ENCODE measurements at regions not wholly inside any gene's neighbourhood (a gene's known extent, or its start where the extent isn't known, plus 50 kb on each side); places are given as distances from the start of the nearest gene placed in this dataset.

- H3K4me3 ChIP-seq (ENCODE audit: control insufficient read depth in 2 of 3, extremely low read depth in 1 of 3, insufficient read depth in 2 of 3, low read depth in 1 of 3, low read length in 3 of 3), result no peak overlapping the region
- H2AFZ ChIP-seq (ENCODE audit: control insufficient read depth, low read length), result no peak overlapping the region
- no peaks in the 10 kb centered on the region for H3K9me1 ChIP-seq (ENCODE audit: control insufficient read depth, extremely low read depth, insufficient read depth, low read length)
- H3K4me1 ChIP-seq (ENCODE audit: control insufficient read depth, extremely low read depth, insufficient read depth, low read length), result no peaks in the 10 kb centered on the region
- no peaks in the 10 kb centered on the region for H3K27me3 ChIP-seq (ENCODE audit: control insufficient read depth, extremely low read depth, insufficient read depth, low read length)
- H3K36me3 ChIP-seq (ENCODE audit: control insufficient read depth in 2 of 2, extremely low read depth in 1 of 2, insufficient read depth in 2 of 2, low read length in 2 of 2), result no peaks in the 10 kb centered on the region
- dilution Hi-C loops (cut with MboI; ENCODE audit: extremely low pct_ligation_motif_present, low sequenced_read_pairs), result no loop called here
- DNase-seq (ENCODE audit: low read depth, low spot score) (no peak), FAIRE-seq (no peak)
- H3K79me2 ChIP-seq (ENCODE audit: control insufficient read depth, insufficient read depth, low read length), result no peaks in the 10 kb centered on the region
- H3K9me3 ChIP-seq (ENCODE audit: control insufficient read depth, low read depth, low read length), result no peaks in the 10 kb centered on the region
- TF ChIP-seq EZH2 (IDR thresholded peaks at IDR 0.05; ENCODE audit: low read length) (no peak), CTCF (optimal IDR thresholded peaks at IDR 0.05 in 1 of 3, IDR thresholded peaks at IDR 0.05 in 1 of 3, conservative IDR thresholded peaks at IDR 0.05 in 1 of 3; ENCODE audit: extremely low read depth in 1 of 3, insufficient read depth in 2 of 3, low read length in 3 of 3) (no peak)
- H3K27ac ChIP-seq (ENCODE audit: control insufficient read depth, insufficient read depth, low read length), result no peak overlapping the region
- no peak overlapping the region for H3K9ac ChIP-seq (ENCODE audit: control insufficient read depth, extremely low read depth, insufficient read depth, low read length)
- no peak overlapping the region for H3K4me2 ChIP-seq (ENCODE audit: control insufficient read depth, extremely low read depth, insufficient read depth, low read depth, low read length)
- no peaks in the 10 kb centered on the region for H4K20me1 ChIP-seq (ENCODE audit: control insufficient read depth, extremely low read depth, insufficient read depth, low read length)
These were observed 427.4 kb downstream of the NDFIP2 start for GRCh38 chr13:79908381-79908780.

GRCh38 chr13:79907527-79907926, 426.6 kb downstream of the NDFIP2 start:
- H3K36me3 ChIP-seq (ENCODE audit: control insufficient read depth in 2 of 2, extremely low read depth in 1 of 2, insufficient read depth in 2 of 2, low read length in 2 of 2), result no peaks in the 10 kb centered on the region
- no peak overlapping the region for H3K4me2 ChIP-seq (ENCODE audit: control insufficient read depth, extremely low read depth, insufficient read depth, low read depth, low read length)
- H3K79me2 ChIP-seq (ENCODE audit: control insufficient read depth, insufficient read depth, low read length), result no peaks in the 10 kb centered on the region
- no peak overlapping the region for H2AFZ ChIP-seq (ENCODE audit: control insufficient read depth, low read length)
- FAIRE-seq (no peak), DNase-seq (ENCODE audit: low read depth, low spot score) (no peak)
- no peak overlapping the region for H3K4me3 ChIP-seq (ENCODE audit: control insufficient read depth in 2 of 3, extremely low read depth in 1 of 3, insufficient read depth in 2 of 3, low read depth in 1 of 3, low read length in 3 of 3)
- H3K9ac ChIP-seq (ENCODE audit: control insufficient read depth, extremely low read depth, insufficient read depth, low read length), result no peak overlapping the region
- no peaks in the 10 kb centered on the region for H3K27me3 ChIP-seq (ENCODE audit: control insufficient read depth, extremely low read depth, insufficient read depth, low read length)
- no peaks in the 10 kb centered on the region for H3K4me1 ChIP-seq (ENCODE audit: control insufficient read depth, extremely low read depth, insufficient read depth, low read length)
- dilution Hi-C loops (cut with MboI; ENCODE audit: extremely low pct_ligation_motif_present, low sequenced_read_pairs), result no loop called here
- no peak overlapping the region for H3K27ac ChIP-seq (ENCODE audit: control insufficient read depth, insufficient read depth, low read length)
- H3K9me1 ChIP-seq (ENCODE audit: control insufficient read depth, extremely low read depth, insufficient read depth, low read length), result no peaks in the 10 kb centered on the region
- H4K20me1 ChIP-seq (ENCODE audit: control insufficient read depth, extremely low read depth, insufficient read depth, low read length), result no peaks in the 10 kb centered on the region
- TF ChIP-seq EZH2 (IDR thresholded peaks at IDR 0.05; ENCODE audit: low read length) (no peak), CTCF (optimal IDR thresholded peaks at IDR 0.05 in 1 of 3, IDR thresholded peaks at IDR 0.05 in 1 of 3, conservative IDR thresholded peaks at IDR 0.05 in 1 of 3; ENCODE audit: extremely low read depth in 1 of 3, insufficient read depth in 2 of 3, low read length in 3 of 3) (no peak)
- H3K9me3 ChIP-seq (ENCODE audit: control insufficient read depth, low read depth, low read length), result no peaks in the 10 kb centered on the region

Measured in keratinocyte (primary cell).